Neuronal stem cell (in vitro differentiated cells): ENCODE measurements at regions not wholly inside any gene's neighbourhood (a gene's known extent, or its start where the extent isn't known, plus 50 kb on each side); places are given as distances from the start of the nearest gene placed in this dataset.

Experiments used
- DNase-seq: peaks from one replicate; pipeline ENCODE4 v3.0.0-alpha.2; 2013; ENCODE audit warnings: low spot score
- H2AFZ ChIP-seq: one replicate; pipeline ENCODE4 v1.6.1; 2013; ENCODE audit warnings: mild to moderate bottlenecking, low read length, inconsistent platforms
- H2AK5ac ChIP-seq: 2 replicates; pipeline ENCODE4 v1.6.1; 2013; ENCODE audit warnings: low read depth, mild to moderate bottlenecking, inconsistent platforms, low read length, moderate library complexity, mixed read lengths
- H2BK120ac ChIP-seq: 2 replicates; pipeline ENCODE4 v1.6.1; 2013; ENCODE audit warnings: low read depth, mild to moderate bottlenecking, inconsistent platforms, low read length, moderate library complexity, mixed read lengths
- H2BK12ac ChIP-seq: one replicate; pipeline ENCODE4 v1.6.1; 2013; ENCODE audit warnings: low read length, inconsistent platforms
- H2BK15ac ChIP-seq: 2 replicates; pipeline ENCODE4 v1.6.1; 2013; ENCODE audit warnings: mild to moderate bottlenecking, low read length, inconsistent platforms, mixed read lengths
- H2BK5ac ChIP-seq: one replicate; pipeline ENCODE4 v1.6.1; 2013; ENCODE audit warnings: inconsistent platforms, mild to moderate bottlenecking, low read length, moderate library complexity
- H3K14ac ChIP-seq: one replicate; pipeline ENCODE4 v1.6.1; 2013; ENCODE audit warnings: low read length, inconsistent platforms
- H3K18ac ChIP-seq: 2 replicates; pipeline ENCODE4 v1.6.1; 2013; ENCODE audit warnings: low read length, inconsistent platforms
- H3K23ac ChIP-seq: 2 replicates; pipeline ENCODE4 v1.6.1; 2013; ENCODE audit warnings: low read depth, mild to moderate bottlenecking, mixed read lengths, low read length, inconsistent platforms; ENCODE audit not compliant: poor library complexity
- H3K27ac ChIP-seq: replicated peaks from 3 replicates; pipeline ENCODE4 v1.5.1; 2013; ENCODE audit warnings: low read length, inconsistent platforms
- H3K27me3 ChIP-seq, 3 experiments: 2 replicates each; pipeline ENCODE4 v1.6.1; 2013; ENCODE audit warnings: low read length in 3 of 3, mild to moderate bottlenecking in 2 of 3, inconsistent platforms in 1 of 3, low read depth in 1 of 3, mixed read lengths in 1 of 3, moderate library complexity in 1 of 3; ENCODE audit not compliant: control insufficient read depth in 3 of 3, insufficient read depth in 3 of 3
- H3K36me3 ChIP-seq, 2 donors: replicated peaks in 1 of 2; 2 replicates each; pipeline ENCODE4 v1.6.1; 2013; ENCODE audit warnings: low read length in 2 of 2; ENCODE audit not compliant: control insufficient read depth in 2 of 2, insufficient read depth in 2 of 2
- H3K4ac ChIP-seq: 2 replicates; pipeline ENCODE4 v1.6.1; 2013; ENCODE audit warnings: inconsistent platforms, mild to moderate bottlenecking, low read length, moderate library complexity
- H3K4me1 ChIP-seq, 2 donors: 1 replicate in 1 of 2; 2 replicates in 1 of 2; pipeline ENCODE4 v1.6.1; 2013; ENCODE audit warnings: low read length in 2 of 2, low read depth in 1 of 2; ENCODE audit not compliant: control insufficient read depth in 2 of 2, insufficient read depth in 1 of 2
- H3K4me2 ChIP-seq: one replicate; pipeline ENCODE4 v1.6.1; 2013; ENCODE audit warnings: mild to moderate bottlenecking, low read length, inconsistent platforms; ENCODE audit not compliant: insufficient read depth, poor library complexity, severe bottlenecking
- H3K4me3 ChIP-seq, 2 donors: 2 replicates each; pipeline ENCODE4 v1.5.1; 2013; ENCODE audit warnings: low read length in 2 of 2, mild to moderate bottlenecking in 2 of 2, inconsistent platforms in 1 of 2, moderate library complexity in 1 of 2
- H3K79me1 ChIP-seq: one replicate; pipeline ENCODE4 v1.6.1; 2013; ENCODE audit warnings: low read depth, mild to moderate bottlenecking, inconsistent platforms, low read length, moderate library complexity
- H3K9ac ChIP-seq: one replicate; pipeline ENCODE4 v1.6.1; 2013; ENCODE audit warnings: mild to moderate bottlenecking, low read depth, low read length, inconsistent platforms; ENCODE audit not compliant: poor library complexity
- H3K9me3 ChIP-seq, 2 donors: replicated peaks in 1 of 2; 2 replicates each; pipeline versions ENCODE3 to v1.6.1; 2013; ENCODE audit warnings: low read length in 2 of 2, mild to moderate bottlenecking in 2 of 2, inconsistent platforms in 1 of 2, low read depth in 1 of 2, mixed read lengths in 1 of 2, moderate library complexity in 1 of 2; ENCODE audit not compliant: control insufficient read depth in 2 of 2, insufficient read depth in 1 of 2
- H4K8ac ChIP-seq: one replicate; pipeline ENCODE4 v1.6.1; 2013; ENCODE audit warnings: low read depth, mild to moderate bottlenecking, inconsistent platforms, low read length, moderate library complexity
- H4K91ac ChIP-seq: one replicate; pipeline ENCODE4 v1.6.1; 2013; ENCODE audit warnings: low read length, low read depth, mild to moderate bottlenecking, inconsistent platforms; ENCODE audit not compliant: poor library complexity
- WGBS, 2 donors: extraction: QIAGEN DNeasy Blood & Tissue Kit; methylation state at CpG; one replicate each; pipeline ENCODE4 v1.1.7; 2013; ENCODE audit warnings: missing lambda C conversion rate in 2 of 2, mixed read lengths in 1 of 2; ENCODE audit not compliant: insufficient read length in 2 of 2, insufficient replicate concordance in 1 of 2; ENCODE audit errors: extremely low coverage in 2 of 2; 5-methylcytosine and 5-hydroxymethylcytosine counted together

GRCh38 chr9:29044959-29045358 is 1471.7 kb upstream of the C9orf72 start:
- Histone ChIP-seq H3K79me1 (no peaks in the 10 kb centered on the region), H3K23ac (no peak overlapping the region), H2AK5ac (no peak overlapping the region), H3K4me2 (no peak overlapping the region), H2BK12ac (no peak overlapping the region), H3K18ac (no peak overlapping the region), H3K4me1 (no peaks in the 10 kb centered on the region), H3K36me3 (no peaks in the 10 kb centered on the region), H2AFZ (no peak overlapping the region), H3K9ac (no peak overlapping the region), H3K9me3 (no peaks in the 10 kb centered on the region), H3K4me3 (no peak overlapping the region), H2BK120ac (no peak overlapping the region), H4K8ac (no peak overlapping the region), H3K27ac (no peak overlapping the region), H3K27me3 (no peaks in the 10 kb centered on the region), H2BK15ac (no peak overlapping the region), H2BK5ac (no peak overlapping the region), H3K14ac (no peak overlapping the region), H3K4ac (no peak overlapping the region), H4K91ac (no peak overlapping the region)
- no CpG with 5 or more reads among the region's 2 CpGs for WGBS, 2 donors
- DNase-seq: no peak

DNA sequence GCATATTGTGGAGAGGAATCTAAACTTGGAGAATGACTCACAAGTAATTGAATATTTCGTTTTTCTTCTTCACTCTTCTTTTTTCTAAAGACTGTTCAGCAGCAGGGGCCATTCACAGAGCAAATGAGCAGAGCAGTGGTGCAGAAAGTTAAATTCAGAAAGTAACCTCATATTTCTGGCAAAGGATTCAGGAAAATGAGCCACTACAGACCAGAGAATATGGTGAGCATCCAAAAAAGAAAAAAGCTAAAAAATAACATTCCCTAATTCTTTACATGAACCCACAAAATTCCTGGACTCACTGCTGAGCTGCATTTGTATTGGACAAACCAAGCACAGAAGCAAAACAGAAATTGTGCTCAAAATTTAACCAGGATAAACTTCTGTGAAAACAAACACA is 1486.8 kb upstream of the C9orf72 start:
- H3K4me2 ChIP-seq: no peak overlapping the region
- no peak overlapping the region for H2AK5ac ChIP-seq
- WGBS, 2 donors: no CpG with 5 or more reads among the region's 1 CpG
- peak overlapping the region; percentile 78 for H2AFZ ChIP-seq
- H3K18ac ChIP-seq: no peak overlapping the region
- H3K4me3 ChIP-seq: no peak overlapping the region
- no peak overlapping the region for H4K91ac ChIP-seq
- peaks cover 0 to 3% of the 10 kb centered on the region in 2 donors for H3K4me1 ChIP-seq
- H3K23ac ChIP-seq: no peak overlapping the region
- H3K14ac ChIP-seq: no peak overlapping the region
- H3K4ac ChIP-seq: no peak overlapping the region
- no peak overlapping the region for H3K27ac ChIP-seq
- H4K8ac ChIP-seq: no peak overlapping the region
- no peaks in the 10 kb centered on the region for H3K27me3 ChIP-seq
- no peak for DNase-seq
- H3K79me1 ChIP-seq: no peaks in the 10 kb centered on the region
- no peak overlapping the region for H2BK120ac ChIP-seq
- H3K36me3 ChIP-seq: no peaks in the 10 kb centered on the region
- H3K9me3 ChIP-seq: no peaks in the 10 kb centered on the region
- H2BK5ac ChIP-seq: no peak overlapping the region
- H2BK12ac ChIP-seq: no peak overlapping the region
- no peak overlapping the region for H2BK15ac ChIP-seq
- H3K9ac ChIP-seq: no peak overlapping the region

DNA sequence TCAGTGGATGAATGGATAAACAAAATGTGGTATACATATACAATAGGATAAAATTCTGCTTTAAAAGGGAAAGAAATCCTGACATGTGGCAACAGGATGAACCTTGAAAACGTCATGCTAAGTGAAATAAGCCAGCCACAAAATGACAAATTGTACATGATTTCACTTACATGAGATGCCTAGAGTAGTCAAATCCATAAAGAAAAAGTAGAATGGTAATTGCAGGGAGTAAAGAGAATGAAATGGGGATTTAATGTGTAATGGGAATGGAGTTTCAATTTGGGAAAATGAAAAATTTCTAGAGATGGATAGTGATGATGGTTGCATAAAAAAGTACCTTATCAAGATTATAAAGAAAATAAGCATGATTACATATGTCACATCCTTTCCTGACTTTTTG is 1489.2 kb upstream of the C9orf72 start:
- H3K4ac ChIP-seq: no peak overlapping the region
- no peaks in the 10 kb centered on the region for H3K36me3 ChIP-seq
- no peak overlapping the region for H3K27ac ChIP-seq
- no peak overlapping the region for H3K9ac ChIP-seq
- no peak overlapping the region for H2BK12ac ChIP-seq
- no peak overlapping the region for H2BK5ac ChIP-seq
- H3K18ac ChIP-seq: no peak overlapping the region
- no peak overlapping the region for H3K4me2 ChIP-seq
- H2BK120ac ChIP-seq: no peak overlapping the region
- no peak overlapping the region for H2BK15ac ChIP-seq
- no peak overlapping the region for H3K23ac ChIP-seq
- no peak overlapping the region for H3K14ac ChIP-seq
- H3K9me3 ChIP-seq: no peaks in the 10 kb centered on the region
- H3K4me1 ChIP-seq: peaks cover 0 to 3% of the 10 kb centered on the region in 2 donors
- no peaks in the 10 kb centered on the region for H3K27me3 ChIP-seq
- H4K8ac ChIP-seq: no peak overlapping the region
- H2AK5ac ChIP-seq: no peak overlapping the region
- no peak overlapping the region for H2AFZ ChIP-seq
- H4K91ac ChIP-seq: no peak overlapping the region
- no CpG with 5 or more reads among the region's 1 CpG for WGBS, 2 donors
- DNase-seq: no peak
- no peak overlapping the region for H3K4me3 ChIP-seq
- no peaks in the 10 kb centered on the region for H3K79me1 ChIP-seq

DNA sequence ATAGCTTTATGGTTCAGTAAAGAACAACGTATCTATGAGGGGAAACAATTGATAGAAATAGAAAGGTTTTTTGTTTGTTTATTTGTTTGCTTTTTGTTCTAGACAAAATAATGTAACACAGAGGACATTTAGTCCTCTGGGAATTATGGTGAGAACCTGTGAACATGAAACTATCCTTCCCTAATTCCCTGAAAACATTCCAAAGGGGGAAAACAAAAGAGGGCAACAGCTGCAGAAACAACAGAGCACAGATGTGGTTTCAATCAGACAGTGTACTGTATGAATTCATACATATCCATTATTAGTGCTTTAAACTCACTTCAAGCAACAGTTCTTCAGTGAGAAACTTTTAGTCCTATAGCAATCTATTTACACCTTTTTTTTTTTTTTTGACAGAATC is 1489.8 kb upstream of the C9orf72 start:
- H2BK120ac ChIP-seq: no peak overlapping the region

More for the DNA sequence above, 1489.8 kb upstream of the C9orf72 start:
- H2AK5ac ChIP-seq: no peak overlapping the region
- peaks cover 0 to 3% of the 10 kb centered on the region in 2 donors for H3K4me1 ChIP-seq
- H3K4me3 ChIP-seq: no peak overlapping the region
- H3K79me1 ChIP-seq: no peaks in the 10 kb centered on the region
- no peak overlapping the region for H3K27ac ChIP-seq
- no peak for DNase-seq
- no peak overlapping the region for H3K4me2 ChIP-seq
- no peaks in the 10 kb centered on the region for H3K9me3 ChIP-seq
- H3K9ac ChIP-seq: no peak overlapping the region
- H3K14ac ChIP-seq: no peak overlapping the region
- H3K4ac ChIP-seq: no peak overlapping the region
- H2AFZ ChIP-seq: no peak overlapping the region
- no peak overlapping the region for H3K23ac ChIP-seq
- H3K36me3 ChIP-seq: no peaks in the 10 kb centered on the region
- no CpG with 5 or more reads among the region's 1 CpG for WGBS, 2 donors
- H2BK15ac ChIP-seq: no peak overlapping the region
- no peaks in the 10 kb centered on the region for H3K27me3 ChIP-seq
- H4K8ac ChIP-seq: no peak overlapping the region
- H3K18ac ChIP-seq: no peak overlapping the region
- no peak overlapping the region for H2BK12ac ChIP-seq
- H2BK5ac ChIP-seq: no peak overlapping the region
- no peak overlapping the region for H4K91ac ChIP-seq
